Nephron progenitor cell (in vitro differentiated cells): ENCODE measurements at regions not wholly inside any gene's neighbourhood (a gene's known extent, or its start where the extent isn't known, plus 50 kb on each side); places are given as distances from the start of the nearest gene placed in this dataset.

Experiments
- DNase-seq: peaks from one replicate; pipeline ENCODE4 v3.0.0; 2021
- H3K27ac Mint-ChIP-seq: 2 replicates; pipeline ENCODE4 v1.8.0; 2021; ENCODE audit warnings: mild to moderate bottlenecking, moderate library complexity, mixed read lengths
- H3K27me3 Mint-ChIP-seq: 2 replicates; pipeline ENCODE4 v1.8.0; 2021; ENCODE audit warnings: mild to moderate bottlenecking, low read depth, mixed read lengths; ENCODE audit not compliant: poor library complexity
- H3K36me3 Mint-ChIP-seq: 2 replicates; pipeline ENCODE4 v1.8.0; 2021; ENCODE audit warnings: low read depth, mixed read lengths
- H3K4me1 Mint-ChIP-seq: 2 replicates; pipeline ENCODE4 v1.8.0; 2021; ENCODE audit warnings: mixed read lengths
- H3K4me3 Mint-ChIP-seq: 2 replicates; pipeline ENCODE4 v1.8.0; 2021; ENCODE audit warnings: mild to moderate bottlenecking, moderate library complexity, mixed read lengths
- H3K9me3 Mint-ChIP-seq: 2 replicates; pipeline ENCODE4 v1.8.0; 2021; ENCODE audit warnings: mild to moderate bottlenecking, moderate library complexity, mixed read lengths
- CTCF ChIP-seq: fragments of 200-600 bp; sonication (generic); IDR thresholded peaks from 2 replicates; pipeline ENCODE4 v1.5.0; 2021; ENCODE audit warnings: antibody characterized with exemption

- TF ChIP-seq CTCF: no peak
- peaks cover 70% of the 10 kb centered on the region for H3K4me1 Mint-ChIP-seq
- H3K36me3 Mint-ChIP-seq: peaks cover 56% of the 10 kb centered on the region
- no peak overlapping the region for H3K27ac Mint-ChIP-seq
- no peak overlapping the region for H3K4me3 Mint-ChIP-seq
- no peak for DNase-seq
- peaks cover 8% of the 10 kb centered on the region for H3K9me3 Mint-ChIP-seq
- H3K27me3 Mint-ChIP-seq: no peaks in the 10 kb centered on the region
Measured at GRCh38 chr3:141418751-141419150, 50.4 kb downstream of the ZBTB38 start.

- Mint-ChIP-seq H3K27ac (peak overlapping the region; percentile 4), H3K9me3 (peaks cover 8% of the 10 kb centered on the region), H3K36me3 (peaks cover 44% of the 10 kb centered on the region), H3K4me1 (peaks cover 58% of the 10 kb centered on the region), H3K27me3 (no peaks in the 10 kb centered on the region), H3K4me3 (no peak overlapping the region)
- DNase-seq: no peak
- TF ChIP-seq CTCF: no peak
Measured at GRCh38 chr3:141419946-141420345, 51.6 kb downstream of the ZBTB38 start.

- DNase-seq: no peak
- Mint-ChIP-seq H3K27me3 (no peaks in the 10 kb centered on the region), H3K4me3 (no peak overlapping the region), H3K36me3 (peaks cover 39% of the 10 kb centered on the region), H3K9me3 (peaks cover 8% of the 10 kb centered on the region), H3K4me1 (peaks cover 52% of the 10 kb centered on the region), H3K27ac (no peak overlapping the region)
- no peak for TF ChIP-seq CTCF
Measured at GRCh38 chr3:141421186-141421585, 52.9 kb downstream of the ZBTB38 start.

GRCh38 chr3:141421639-141422319 lies 53.5 kb downstream of the ZBTB38 start:
- peaks cover 52% of the 10 kb centered on the region for H3K4me1 Mint-ChIP-seq
- H3K27me3 Mint-ChIP-seq: no peaks in the 10 kb centered on the region
- no peak overlapping the region for H3K27ac Mint-ChIP-seq
- DNase-seq: no peak
- H3K9me3 Mint-ChIP-seq: peaks cover 8% of the 10 kb centered on the region
- TF ChIP-seq CTCF: no peak
- no peak overlapping the region for H3K4me3 Mint-ChIP-seq
- H3K36me3 Mint-ChIP-seq: peaks cover 34% of the 10 kb centered on the region

- H3K9me3 Mint-ChIP-seq: peaks cover 8% of the 10 kb centered on the region
- H3K27ac Mint-ChIP-seq: peak overlapping the region; percentile 81
- peaks cover 28% of the 10 kb centered on the region for H3K36me3 Mint-ChIP-seq
- no peak overlapping the region for H3K4me3 Mint-ChIP-seq
- no peak for DNase-seq
- no peaks in the 10 kb centered on the region for H3K27me3 Mint-ChIP-seq
- no peak for TF ChIP-seq CTCF
- H3K4me1 Mint-ChIP-seq: peaks cover 55% of the 10 kb centered on the region
Measured at GRCh38 chr3:141422961-141423582, 54.8 kb downstream of the ZBTB38 start.
